HEK293 (cell line): ENCODE measurements at regions not wholly inside any gene's neighbourhood (a gene's known extent, or its start where the extent isn't known, plus 50 kb on each side); places are given as distances from the start of the nearest gene placed in this dataset.

Experiments used
- CTCF ChIA-PET: fragments of 350-600 bp; formaldehyde crosslinking; extraction: SDS; loops from one replicate; lab custom pipeline; 2021; ENCODE audit warnings: antibody characterized with exemption; lab: Yijun Ruan, JAX
- POLR2A ChIA-PET: fragments of 300-600 bp; formaldehyde crosslinking; extraction: SDS; loops from one replicate; lab custom pipeline; 2020; ENCODE audit warnings: antibody characterized with exemption, inconsistent platforms; lab: Yijun Ruan, JAX
- H3K27ac ChIP-seq: fragments of 200-500 bp; sonication (Bioruptor generic); 2 replicates; pipeline ENCODE4 v1.5.1; 2014; ENCODE audit warnings: low read depth, low read length, control low read depth, inconsistent platforms; ENCODE audit errors: extremely low read depth
- H3K36me3 ChIP-seq, 2 experiments: fragments of 200-500 bp in 1 of 2; sonication (Bioruptor generic) in 1 of 2; 1 replicate in 1 of 2; 2 replicates in 1 of 2; pipeline ENCODE4 v1.5.1; 2014 to 2017; ENCODE audit warnings: inconsistent platforms in 2 of 2, low read length in 2 of 2; ENCODE audit not compliant: control insufficient read depth in 2 of 2, insufficient read depth in 1 of 2
- H3K4me1 ChIP-seq: fragments of 200-500 bp; sonication (Bioruptor generic); 2 replicates; pipeline ENCODE4 v1.5.1; 2014; ENCODE audit warnings: mild to moderate bottlenecking, low read length, inconsistent platforms; ENCODE audit not compliant: control insufficient read depth, insufficient read depth
- H3K4me3 ChIP-seq: 2 replicates; pipeline ENCODE4 v1.5.1; 2011; ENCODE audit warnings: low read depth, mild to moderate bottlenecking, control low read depth, low read length, moderate library complexity
- H3K9me3 ChIP-seq: fragments of 200-500 bp; sonication (Bioruptor generic); 2 replicates; pipeline ENCODE4 v1.5.1; 2014; ENCODE audit warnings: low read depth, low read length, inconsistent platforms; ENCODE audit not compliant: control insufficient read depth, insufficient read depth
- ELK4 ChIP-seq: IDR thresholded peaks from 2 replicates; pipeline ENCODE4 v1.6.1; 2011; ENCODE audit warnings: mild to moderate bottlenecking, low read depth, low read length, borderline replicate concordance
- GFI1B ChIP-seq: fragments of 450-650 bp; formaldehyde crosslinking; IDR thresholded peaks from 2 replicates; pipeline ENCODE4 v1.5.1; 2016; ENCODE audit warnings: missing biosample characterization, missing genetic modification characterization
- HOXD13 ChIP-seq: sonication (generic); formaldehyde crosslinking; IDR thresholded peaks from 2 replicates; pipeline ENCODE4 v1.8.0; 2022; ENCODE audit warnings: missing genetic modification reagents, borderline replicate concordance
- KLF9 ChIP-seq: fragments of 450-650 bp; formaldehyde crosslinking; IDR thresholded peaks from 2 replicates; pipeline ENCODE4 v1.5.1; 2016; ENCODE audit warnings: missing biosample characterization, missing genetic modification characterization, low read depth
- SP2 ChIP-seq: fragments of 450-650 bp; formaldehyde crosslinking; IDR thresholded peaks from 2 replicates; pipeline ENCODE4 v1.5.1; 2016; ENCODE audit warnings: missing biosample characterization, missing genetic modification characterization
- ZBTB7A ChIP-seq: fragments of 450-650 bp; formaldehyde crosslinking; IDR thresholded peaks from 2 replicates; pipeline ENCODE4 v1.5.1; 2016; ENCODE audit warnings: low read depth, missing biosample characterization, missing genetic modification characterization
- ZFP69B ChIP-seq: fragments of 450-650 bp; formaldehyde crosslinking; IDR thresholded peaks from 2 replicates; pipeline ENCODE4 v1.5.1; 2016; ENCODE audit warnings: missing biosample characterization, missing genetic modification characterization
- ZNF211 ChIP-seq: fragments of 450-650 bp; formaldehyde crosslinking; IDR thresholded peaks from 2 replicates; pipeline ENCODE4 v1.5.1; 2016; ENCODE audit warnings: low read depth, missing biosample characterization, missing genetic modification characterization
- ZNF324 ChIP-seq: fragments of 450-650 bp; formaldehyde crosslinking; IDR thresholded peaks from 2 replicates; pipeline ENCODE4 v1.5.1; 2016; ENCODE audit warnings: missing biosample characterization, missing genetic modification characterization
- ZNF510 ChIP-seq: fragments of 450-650 bp; formaldehyde crosslinking; IDR thresholded peaks from 2 replicates; pipeline ENCODE4 v1.5.1; 2018; ENCODE audit warnings: mild to moderate bottlenecking, missing genetic modification characterization, missing biosample characterization; ENCODE audit not compliant: insufficient replicate concordance
- ZNF544 ChIP-seq: fragments of 450-650 bp; formaldehyde crosslinking; IDR thresholded peaks from 2 replicates; pipeline ENCODE4 v1.5.0; 2017; ENCODE audit warnings: missing biosample characterization, missing genetic modification characterization
- ZNF621 ChIP-seq: fragments of 450-650 bp; formaldehyde crosslinking; IDR thresholded peaks from 2 replicates; pipeline ENCODE4 v1.5.1; 2017; ENCODE audit warnings: missing biosample characterization, missing genetic modification characterization
- ZNF624 ChIP-seq: fragments of 450-650 bp; formaldehyde crosslinking; IDR thresholded peaks from 2 replicates; pipeline ENCODE4 v1.5.1; 2017; ENCODE audit warnings: missing biosample characterization, missing genetic modification characterization
- ZNF660 ChIP-seq: fragments of 450-650 bp; IDR thresholded peaks from 2 replicates; pipeline ENCODE4 v1.5.1; 2018; ENCODE audit warnings: missing biosample characterization, mild to moderate bottlenecking, missing genetic modification characterization
- TF ChIP-seq, protein P1 (sequence below): fragments of 450-650 bp; formaldehyde crosslinking; IDR thresholded peaks from 2 replicates; pipeline ENCODE4 v1.5.1; 2017; ENCODE audit warnings: missing biosample characterization, missing genetic modification characterization
- TF ChIP-seq, protein P2 (sequence below): fragments of 450-650 bp; formaldehyde crosslinking; IDR thresholded peaks from 2 replicates; pipeline ENCODE4 v1.5.1; 2016; ENCODE audit warnings: missing biosample characterization, missing genetic modification characterization
- TF ChIP-seq, protein P3 (sequence below): fragments of 450-650 bp; formaldehyde crosslinking; IDR thresholded peaks from 2 replicates; pipeline ENCODE4 v1.5.1; 2017; ENCODE audit warnings: missing biosample characterization, missing genetic modification characterization
- TF ChIP-seq, protein P4 (sequence below): fragments of 450-650 bp; IDR thresholded peaks from 2 replicates; pipeline ENCODE4 v1.5.1; 2018; ENCODE audit warnings: missing biosample characterization, mild to moderate bottlenecking, missing genetic modification characterization

DNA sequence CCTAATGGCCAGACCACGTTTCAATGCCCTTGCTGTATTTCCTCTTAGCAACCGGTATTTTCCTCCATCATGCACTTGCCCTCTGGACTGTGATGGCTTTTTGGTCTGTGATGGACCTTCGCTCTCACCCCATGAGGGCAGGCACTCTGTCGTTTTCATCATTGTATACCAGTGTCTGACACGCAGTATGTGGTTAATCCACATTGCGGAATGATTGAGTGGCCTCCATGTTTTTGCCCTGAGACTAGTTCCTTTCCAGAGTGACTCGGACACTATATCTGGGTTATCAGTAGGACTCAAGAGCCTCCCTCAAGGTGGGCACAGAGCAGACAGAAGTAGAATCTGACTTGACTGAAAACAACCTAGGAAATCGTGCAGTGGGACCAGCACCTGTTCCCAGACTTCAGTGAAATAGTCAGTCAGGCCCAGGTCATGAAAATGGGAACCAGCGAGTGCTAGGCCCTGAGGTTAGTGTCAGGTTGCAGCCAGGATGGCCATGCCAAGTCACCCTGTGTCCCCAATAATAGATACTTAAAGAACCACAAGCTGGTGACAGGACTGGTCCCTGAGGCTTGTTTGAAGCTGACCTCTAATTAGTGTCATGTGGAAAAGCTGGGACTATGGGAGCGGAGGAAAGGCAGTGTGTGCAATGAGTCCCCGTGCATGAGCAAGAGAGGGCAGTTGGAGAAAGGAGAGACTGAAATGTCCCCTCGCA lies 464.7 kb downstream of the INSC start:
- no peak for TF ChIP-seq ZNF211
- TF ChIP-seq ELK4, result no peak
- no peak for TF ChIP-seq KLF9 (tag by site-specific recombination)
- TF ChIP-seq, protein P1, sequence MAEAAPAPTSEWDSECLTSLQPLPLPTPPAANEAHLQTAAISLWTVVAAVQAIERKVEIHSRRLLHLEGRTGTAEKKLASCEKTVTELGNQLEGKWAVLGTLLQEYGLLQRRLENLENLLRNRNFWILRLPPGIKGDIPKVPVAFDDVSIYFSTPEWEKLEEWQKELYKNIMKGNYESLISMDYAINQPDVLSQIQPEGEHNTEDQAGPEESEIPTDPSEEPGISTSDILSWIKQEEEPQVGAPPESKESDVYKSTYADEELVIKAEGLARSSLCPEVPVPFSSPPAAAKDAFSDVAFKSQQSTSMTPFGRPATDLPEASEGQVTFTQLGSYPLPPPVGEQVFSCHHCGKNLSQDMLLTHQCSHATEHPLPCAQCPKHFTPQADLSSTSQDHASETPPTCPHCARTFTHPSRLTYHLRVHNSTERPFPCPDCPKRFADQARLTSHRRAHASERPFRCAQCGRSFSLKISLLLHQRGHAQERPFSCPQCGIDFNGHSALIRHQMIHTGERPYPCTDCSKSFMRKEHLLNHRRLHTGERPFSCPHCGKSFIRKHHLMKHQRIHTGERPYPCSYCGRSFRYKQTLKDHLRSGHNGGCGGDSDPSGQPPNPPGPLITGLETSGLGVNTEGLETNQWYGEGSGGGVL (tag by site-specific recombination), result no peak
- TF ChIP-seq, protein P2, sequence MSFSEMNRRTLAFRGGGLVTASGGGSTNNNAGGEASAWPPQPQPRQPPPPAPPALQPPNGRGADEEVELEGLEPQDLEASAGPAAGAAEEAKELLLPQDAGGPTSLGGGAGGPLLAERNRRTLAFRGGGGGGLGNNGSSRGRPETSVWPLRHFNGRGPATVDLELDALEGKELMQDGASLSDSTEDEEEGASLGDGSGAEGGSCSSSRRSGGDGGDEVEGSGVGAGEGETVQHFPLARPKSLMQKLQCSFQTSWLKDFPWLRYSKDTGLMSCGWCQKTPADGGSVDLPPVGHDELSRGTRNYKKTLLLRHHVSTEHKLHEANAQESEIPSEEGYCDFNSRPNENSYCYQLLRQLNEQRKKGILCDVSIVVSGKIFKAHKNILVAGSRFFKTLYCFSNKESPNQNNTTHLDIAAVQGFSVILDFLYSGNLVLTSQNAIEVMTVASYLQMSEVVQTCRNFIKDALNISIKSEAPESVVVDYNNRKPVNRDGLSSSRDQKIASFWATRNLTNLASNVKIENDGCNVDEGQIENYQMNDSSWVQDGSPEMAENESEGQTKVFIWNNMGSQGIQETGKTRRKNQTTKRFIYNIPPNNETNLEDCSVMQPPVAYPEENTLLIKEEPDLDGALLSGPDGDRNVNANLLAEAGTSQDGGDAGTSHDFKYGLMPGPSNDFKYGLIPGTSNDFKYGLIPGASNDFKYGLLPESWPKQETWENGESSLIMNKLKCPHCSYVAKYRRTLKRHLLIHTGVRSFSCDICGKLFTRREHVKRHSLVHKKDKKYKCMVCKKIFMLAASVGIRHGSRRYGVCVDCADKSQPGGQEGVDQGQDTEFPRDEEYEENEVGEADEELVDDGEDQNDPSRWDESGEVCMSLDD (tag by site-specific recombination), result no peak
- no peak for TF ChIP-seq ZNF324
- TF ChIP-seq, protein P3, sequence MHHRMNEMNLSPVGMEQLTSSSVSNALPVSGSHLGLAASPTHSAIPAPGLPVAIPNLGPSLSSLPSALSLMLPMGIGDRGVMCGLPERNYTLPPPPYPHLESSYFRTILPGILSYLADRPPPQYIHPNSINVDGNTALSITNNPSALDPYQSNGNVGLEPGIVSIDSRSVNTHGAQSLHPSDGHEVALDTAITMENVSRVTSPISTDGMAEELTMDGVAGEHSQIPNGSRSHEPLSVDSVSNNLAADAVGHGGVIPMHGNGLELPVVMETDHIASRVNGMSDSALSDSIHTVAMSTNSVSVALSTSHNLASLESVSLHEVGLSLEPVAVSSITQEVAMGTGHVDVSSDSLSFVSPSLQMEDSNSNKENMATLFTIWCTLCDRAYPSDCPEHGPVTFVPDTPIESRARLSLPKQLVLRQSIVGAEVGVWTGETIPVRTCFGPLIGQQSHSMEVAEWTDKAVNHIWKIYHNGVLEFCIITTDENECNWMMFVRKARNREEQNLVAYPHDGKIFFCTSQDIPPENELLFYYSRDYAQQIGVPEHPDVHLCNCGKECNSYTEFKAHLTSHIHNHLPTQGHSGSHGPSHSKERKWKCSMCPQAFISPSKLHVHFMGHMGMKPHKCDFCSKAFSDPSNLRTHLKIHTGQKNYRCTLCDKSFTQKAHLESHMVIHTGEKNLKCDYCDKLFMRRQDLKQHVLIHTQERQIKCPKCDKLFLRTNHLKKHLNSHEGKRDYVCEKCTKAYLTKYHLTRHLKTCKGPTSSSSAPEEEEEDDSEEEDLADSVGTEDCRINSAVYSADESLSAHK, result no peak
- no peak for TF ChIP-seq ZNF621
- no peak for TF ChIP-seq ZNF624 (tag by site-specific recombination)
- TF ChIP-seq ZNF660 (tag by site-specific recombination), result no peak
- TF ChIP-seq, protein P4, sequence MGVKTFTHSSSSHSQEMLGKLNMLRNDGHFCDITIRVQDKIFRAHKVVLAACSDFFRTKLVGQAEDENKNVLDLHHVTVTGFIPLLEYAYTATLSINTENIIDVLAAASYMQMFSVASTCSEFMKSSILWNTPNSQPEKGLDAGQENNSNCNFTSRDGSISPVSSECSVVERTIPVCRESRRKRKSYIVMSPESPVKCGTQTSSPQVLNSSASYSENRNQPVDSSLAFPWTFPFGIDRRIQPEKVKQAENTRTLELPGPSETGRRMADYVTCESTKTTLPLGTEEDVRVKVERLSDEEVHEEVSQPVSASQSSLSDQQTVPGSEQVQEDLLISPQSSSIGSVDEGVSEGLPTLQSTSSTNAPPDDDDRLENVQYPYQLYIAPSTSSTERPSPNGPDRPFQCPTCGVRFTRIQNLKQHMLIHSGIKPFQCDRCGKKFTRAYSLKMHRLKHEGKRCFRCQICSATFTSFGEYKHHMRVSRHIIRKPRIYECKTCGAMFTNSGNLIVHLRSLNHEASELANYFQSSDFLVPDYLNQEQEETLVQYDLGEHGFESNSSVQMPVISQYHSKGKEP (tag by site-specific recombination), result no peak
- TF ChIP-seq SP2, result no peak
- TF ChIP-seq ZBTB7A (tag by site-specific recombination), result no peak
- TF ChIP-seq HOXD13, result no peak
- TF ChIP-seq ZNF544, result no peak
- TF ChIP-seq ZFP69B (tag by site-specific recombination), result no peak
- TF ChIP-seq ZNF510, result no peak
- no peak for TF ChIP-seq GFI1B (tag by site-specific recombination)
- Histone ChIP-seq H3K4me1 (no peaks in the 10 kb centered on the region), H3K9me3 (no peaks in the 10 kb centered on the region), H3K4me3 (no peak overlapping the region), H3K27ac (no peak overlapping the region), H3K36me3 (no peaks in the 10 kb centered on the region)
- POLR2A ChIA-PET, result interaction anchor here (0.5 kb wide), 1 partner anchor 12 kb away, joined by 3 read pairs; no protein-coding TSS in a partner anchor
- CTCF ChIA-PET, result no interaction called here
